HG03575 (cell line): ENCODE measurements at regions not wholly inside any gene's neighbourhood (a gene's known extent, or its start where the extent isn't known, plus 50 kb on each side); places are given as distances from the start of the nearest gene placed in this dataset.

Source experiments
- ATAC-seq: cut with Tn5 transposase; IDR thresholded peaks from one replicate; pipeline ENCODE4 v1.9.1; 2021; ENCODE audit not compliant: unreplicated experiment, insufficient number of reproducible peaks, low FRiP score; ENCODE audit errors: extremely low read depth

DNA sequence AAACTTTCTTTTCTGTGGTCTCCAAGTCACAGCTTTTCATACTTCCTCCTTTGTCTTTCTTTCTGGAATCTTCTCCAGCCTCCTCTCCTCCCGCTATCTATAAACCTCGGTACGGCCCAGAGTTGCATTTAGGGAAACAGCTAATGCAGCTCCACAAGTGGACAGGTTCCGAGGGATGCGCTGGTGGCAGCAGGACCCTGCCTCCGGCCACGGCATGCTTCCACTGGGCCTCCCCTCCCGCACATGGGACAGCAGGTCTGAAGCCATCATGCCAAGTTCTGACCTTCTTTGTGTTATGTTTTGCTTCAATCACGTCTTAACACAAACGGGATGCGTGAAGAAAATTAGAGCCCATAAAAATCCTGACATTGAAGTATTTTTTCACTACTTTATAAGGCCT is 136.9 kb downstream of the IRX2 start:
- ATAC-seq, result no peak

DNA sequence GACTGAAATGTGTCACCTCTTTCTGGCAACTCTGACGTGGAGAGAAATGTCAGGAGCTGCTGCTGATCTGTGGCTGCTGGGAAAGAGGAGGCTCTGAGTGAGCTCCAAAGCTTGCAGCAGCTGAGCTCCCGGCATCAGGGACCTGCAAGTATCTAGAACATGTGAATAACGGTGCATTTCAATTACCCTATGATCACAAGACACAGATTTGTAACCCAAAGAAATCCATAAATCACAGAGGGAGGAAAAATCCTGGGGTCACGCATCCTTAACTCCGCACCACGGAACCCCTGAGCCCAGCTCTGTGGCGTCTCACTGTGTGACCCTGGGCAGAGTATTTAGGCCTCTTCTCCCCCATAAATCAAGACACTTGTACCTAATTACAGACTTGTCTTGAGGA is 139.8 kb downstream of the IRX2 start:
- ATAC-seq, result no peak

DNA sequence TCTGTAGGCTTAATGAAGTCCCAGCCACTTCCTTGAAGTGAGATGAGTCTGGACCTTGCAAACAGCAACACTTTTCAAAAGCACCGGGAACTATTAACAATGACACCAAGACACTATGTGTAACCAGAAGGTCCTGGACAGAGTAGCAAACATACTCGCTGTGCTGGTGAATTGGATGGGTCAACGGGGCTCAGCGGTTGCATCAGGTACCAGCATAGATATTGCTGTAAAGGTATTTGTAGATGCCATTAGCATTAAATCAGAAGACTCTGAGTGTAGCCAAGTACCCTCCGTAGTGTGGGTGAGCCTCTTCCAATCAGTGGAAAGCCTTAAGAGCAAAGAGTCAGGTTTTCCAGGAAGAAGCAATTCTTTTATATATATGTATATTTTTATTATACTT is 140.5 kb downstream of the IRX2 start:
- ATAC-seq, result no peak

DNA sequence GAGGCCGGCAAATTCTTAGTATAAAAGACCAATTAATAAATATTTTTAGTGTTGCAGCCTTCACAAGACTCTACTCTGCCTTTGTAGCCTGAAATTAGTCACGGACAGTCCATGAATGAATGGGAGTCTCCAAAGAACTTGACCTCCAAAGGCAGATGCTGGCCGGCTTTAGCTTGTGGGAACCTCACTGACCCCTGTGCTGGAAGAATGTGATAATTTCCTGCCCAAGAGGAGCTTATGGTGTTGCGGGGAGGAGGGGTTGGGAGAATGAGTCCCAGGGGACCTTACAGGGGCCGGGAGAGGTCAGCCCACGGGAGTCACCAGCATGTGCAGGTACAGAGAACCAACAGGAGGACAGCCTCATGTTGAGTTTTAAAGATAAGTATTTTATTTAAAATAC is 143.1 kb downstream of the IRX2 start:
- no peak for ATAC-seq

DNA sequence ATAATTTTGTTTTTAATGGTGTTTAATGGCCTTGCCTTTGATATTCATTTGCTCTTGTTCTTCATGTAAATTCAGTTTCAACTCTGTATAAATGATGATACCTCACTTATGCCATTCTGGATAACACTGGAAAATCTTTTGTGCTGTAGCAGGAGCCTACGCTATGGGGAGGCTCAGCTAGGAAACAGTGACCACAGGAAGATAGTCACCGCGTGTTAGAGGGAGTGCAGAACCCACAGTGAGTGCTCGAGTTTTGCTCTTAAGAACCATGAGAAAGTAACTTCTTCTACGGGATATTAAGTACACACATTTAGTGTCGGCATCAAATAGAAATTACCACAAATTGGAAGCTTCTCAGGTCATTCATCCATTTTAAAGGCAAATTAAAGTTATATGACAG is 143.9 kb downstream of the IRX2 start:
- ATAC-seq, result no peak

DNA sequence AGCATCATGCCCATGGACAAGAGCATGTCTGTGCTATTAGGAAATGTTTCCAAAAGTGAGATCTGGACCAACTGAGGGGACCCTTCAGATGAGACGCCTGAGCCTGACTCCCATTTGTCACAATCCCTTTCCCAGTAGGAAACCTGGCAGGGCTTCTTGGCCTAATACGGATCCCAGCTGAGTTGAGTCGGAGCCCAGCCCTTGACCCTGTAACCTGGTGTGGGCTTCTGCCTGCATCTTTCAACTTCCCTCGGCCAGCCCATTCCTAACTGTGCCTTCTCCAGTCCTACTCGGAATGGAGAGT is 148.3 kb downstream of the IRX2 start:
- no peak for ATAC-seq

DNA sequence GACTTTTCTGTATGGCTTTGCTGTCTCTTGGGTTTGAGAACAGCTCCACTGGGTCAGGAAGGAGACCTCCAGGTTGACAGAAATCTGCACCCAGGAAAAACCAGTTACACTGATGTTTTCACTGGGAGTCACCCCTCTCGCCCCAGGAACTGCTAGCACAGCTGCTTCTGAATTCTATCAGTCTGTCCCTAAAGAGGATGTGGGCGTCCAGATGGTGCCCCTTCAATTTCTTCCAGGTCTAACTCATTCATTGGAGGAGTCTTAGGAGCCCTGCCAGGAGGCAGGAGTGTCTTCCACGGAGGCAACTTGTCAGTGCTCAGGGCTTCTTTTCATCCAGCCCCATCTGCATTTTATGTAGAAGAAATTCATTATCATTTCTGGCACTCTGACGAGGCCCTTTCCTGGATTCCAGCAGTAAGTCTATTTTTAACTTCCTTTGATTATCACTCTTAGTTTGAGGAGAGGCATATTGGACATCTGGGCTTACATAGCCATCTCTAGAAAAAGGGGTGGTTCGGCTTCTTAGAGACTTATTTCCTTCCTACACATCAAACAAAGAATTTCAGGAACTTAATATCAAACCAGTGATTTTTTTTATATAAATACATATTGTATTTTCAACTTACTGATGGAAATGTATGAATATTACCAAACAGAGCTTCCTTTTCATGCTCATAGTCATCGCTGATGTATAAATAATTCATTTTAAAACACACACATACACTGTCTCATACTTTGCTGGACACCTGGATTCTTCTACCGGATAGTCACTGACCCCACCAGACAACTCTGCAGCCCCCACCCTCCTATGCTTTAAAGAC is 148.8 kb downstream of the IRX2 start:
- ATAC-seq, result no peak

DNA sequence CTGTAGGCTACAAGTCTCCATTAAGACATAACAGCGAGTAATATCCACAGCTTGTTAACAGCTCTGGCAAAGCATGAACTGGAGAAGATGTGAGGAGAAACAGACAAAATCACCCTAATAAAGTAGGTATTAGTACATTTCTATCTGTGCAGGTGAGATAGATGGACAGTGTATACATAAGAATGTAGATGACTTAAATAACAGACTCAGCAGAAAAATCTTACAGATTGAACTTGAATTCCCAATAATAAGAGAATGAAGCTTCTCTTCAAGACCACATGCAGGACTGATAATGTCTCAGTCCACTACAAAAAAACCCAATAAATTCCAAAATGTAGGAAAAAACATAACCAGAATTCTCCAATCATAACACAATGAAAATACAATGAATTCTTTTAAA is 153.0 kb downstream of the IRX2 start:
- ATAC-seq, result no peak

DNA sequence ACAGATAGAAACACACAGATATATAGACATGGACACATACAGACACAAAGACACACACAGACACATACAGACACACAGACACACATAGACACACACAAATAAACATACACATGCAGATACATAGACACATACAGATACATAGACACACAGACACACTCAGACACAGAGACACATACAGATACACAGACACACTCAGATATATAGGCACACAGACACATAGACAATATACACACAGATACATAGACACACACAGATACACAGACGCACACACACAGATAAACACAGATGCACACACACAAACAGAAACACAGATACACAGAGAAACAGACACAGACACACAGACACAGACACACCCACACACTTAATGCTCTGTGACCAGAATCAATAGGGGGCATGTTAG is 156.8 kb downstream of the IRX2 start:
- ATAC-seq, result no peak

DNA sequence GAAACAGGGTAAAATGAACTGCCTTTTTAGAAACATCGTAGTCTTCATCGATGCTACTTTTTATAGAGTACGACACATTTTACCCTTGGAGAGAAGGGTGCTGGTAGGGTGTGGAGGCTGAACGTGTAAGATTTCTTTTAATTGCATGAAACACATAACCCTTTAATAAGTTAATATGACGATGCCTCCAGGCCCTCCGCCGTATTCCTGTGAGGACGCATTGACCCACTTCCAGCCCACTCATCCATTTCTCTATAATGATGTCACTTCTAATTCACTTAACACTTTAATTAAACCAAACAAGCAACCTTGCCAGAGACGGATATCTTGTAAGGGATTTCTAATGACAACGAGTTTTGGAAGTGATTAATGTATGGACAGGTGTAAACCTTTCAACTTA is 158.7 kb downstream of the IRX2 start:
- ATAC-seq, result no peak

DNA sequence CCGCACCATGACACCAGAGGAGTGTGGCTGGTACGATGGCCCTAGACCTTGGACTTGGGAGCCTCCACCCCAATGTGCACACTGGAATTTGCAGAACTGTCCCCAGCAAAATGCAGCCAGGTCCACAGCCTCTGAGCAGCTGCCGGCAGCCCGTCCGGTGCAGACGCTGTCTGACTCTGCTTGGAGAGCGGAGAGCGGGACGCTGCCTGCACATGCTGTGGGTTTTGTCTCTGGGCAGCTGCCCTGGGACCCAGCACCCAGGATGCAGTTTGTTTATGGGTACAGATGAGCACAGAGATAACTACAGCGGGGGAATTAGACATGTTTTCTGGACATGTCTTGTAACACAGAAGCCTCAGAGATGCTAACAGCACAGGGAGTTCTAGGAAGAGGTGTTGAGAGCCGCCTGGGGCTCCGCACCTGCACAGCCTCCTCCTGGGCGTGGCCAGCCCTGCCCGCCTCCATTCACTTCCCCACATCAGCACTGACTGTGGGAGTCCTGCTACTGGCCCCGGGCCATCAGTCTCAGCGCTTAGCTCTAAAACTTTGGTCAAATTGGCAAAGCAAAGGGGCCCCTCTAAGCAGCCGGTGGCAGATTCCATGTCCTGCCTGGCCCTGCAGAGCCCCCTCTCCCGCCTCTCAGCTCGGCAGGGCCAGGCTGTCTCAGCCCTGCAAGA is 159.6 kb downstream of the IRX2 start:
- ATAC-seq, result no peak

DNA sequence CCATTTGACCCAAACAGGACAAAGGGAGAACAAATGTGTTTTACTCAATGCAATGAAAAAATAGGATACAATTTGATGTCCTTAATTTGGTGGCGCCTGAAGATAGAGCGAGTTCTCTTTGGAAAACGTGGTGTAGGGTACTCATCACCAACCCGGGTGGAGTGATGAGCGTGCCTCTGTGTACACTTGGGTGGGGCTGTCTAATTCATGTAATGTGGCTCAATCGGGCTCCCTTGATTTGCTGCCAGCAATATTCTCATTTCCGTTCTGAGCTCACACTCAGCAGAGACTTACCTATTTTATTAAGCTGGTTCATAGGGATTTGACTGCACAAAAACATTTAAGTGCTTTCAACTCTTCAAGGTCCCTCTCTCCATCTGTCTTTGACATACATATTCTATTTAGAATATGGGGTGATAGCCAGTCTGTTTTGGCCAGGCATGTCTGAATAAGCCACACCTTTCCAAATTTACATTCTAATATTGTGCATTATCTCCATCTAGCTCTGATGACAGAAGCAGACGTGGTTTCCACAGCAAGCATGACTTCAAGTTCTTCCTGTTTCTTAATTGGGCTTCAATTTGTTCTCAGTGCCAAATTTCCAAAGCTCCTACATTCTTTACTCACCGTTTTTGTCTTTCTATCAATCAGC is 162.5 kb downstream of the IRX2 start:
- ATAC-seq, result no peak

DNA sequence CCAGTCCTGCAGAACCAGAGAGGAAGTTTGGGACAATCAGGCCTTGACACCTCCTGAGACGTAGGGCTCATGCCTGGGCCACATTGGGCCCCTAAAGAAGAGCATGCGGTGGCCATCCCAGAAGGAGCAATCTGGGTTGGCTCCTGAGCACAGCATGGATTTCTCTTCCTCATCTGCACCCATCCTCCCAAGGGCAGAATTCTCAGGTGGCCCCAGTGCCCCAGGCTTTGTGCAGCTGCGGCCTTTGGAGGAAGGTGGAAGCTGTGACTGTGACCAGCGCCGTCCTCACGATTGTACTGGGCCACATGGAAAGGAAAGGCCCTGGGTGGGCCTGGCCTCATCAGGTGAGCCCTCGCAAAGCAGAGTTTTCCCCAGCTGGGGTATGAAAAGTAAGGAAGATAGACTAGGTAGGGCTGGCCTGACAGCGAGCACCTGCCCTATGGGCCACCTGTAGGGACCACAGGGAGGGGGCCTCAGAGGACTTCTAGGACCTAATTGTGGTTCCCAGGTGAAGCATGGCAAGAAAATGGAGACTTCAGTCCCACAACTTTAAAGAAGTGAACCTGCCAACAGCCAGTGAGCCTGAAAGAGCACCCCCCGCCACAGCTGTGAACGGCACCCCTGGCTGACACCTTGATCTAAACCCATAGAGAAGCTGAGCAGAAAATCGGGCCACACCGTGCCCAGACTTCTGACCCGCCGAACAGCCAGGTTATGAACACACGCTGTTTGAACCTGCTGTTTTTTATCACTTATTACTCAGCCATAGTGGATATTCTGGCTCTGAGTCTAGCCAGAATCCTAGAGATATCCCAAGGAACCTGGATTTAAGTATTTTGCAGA is 164.1 kb downstream of the IRX2 start:
- no peak for ATAC-seq

DNA sequence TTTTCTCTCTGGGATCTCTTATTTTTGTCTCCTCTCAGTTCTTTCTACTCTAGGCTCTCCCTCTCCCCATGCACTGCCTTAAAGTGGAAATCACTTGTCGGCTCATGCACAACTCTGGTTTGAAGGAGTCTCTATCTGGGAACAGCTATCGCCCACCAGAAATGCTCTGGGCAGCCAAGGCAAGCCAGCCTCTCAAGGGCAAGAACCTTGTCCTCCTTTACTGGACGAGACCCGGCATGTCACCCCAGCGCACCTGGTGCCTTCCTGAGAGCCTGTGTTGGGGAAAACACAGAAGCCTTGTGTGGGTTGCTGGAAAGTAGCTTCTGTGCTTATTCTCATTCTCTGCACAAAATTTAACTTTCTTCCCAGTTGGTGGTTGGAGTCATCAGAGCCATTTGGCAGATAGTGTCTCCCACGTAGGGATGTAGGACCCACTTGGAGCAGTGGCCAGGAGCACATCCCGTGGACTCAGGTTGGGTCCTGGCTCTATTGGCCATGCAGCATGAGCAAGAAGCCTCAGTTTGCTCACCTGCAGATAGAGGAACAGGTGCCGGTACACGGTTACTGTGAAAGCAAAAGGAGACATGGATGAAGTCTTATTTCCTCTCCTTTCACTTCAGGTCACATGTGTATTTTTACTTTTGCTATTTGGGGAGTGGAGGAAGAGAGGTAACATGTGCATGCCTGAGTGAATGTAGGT is 165.3 kb downstream of the IRX2 start:
- ATAC-seq, result no peak

DNA sequence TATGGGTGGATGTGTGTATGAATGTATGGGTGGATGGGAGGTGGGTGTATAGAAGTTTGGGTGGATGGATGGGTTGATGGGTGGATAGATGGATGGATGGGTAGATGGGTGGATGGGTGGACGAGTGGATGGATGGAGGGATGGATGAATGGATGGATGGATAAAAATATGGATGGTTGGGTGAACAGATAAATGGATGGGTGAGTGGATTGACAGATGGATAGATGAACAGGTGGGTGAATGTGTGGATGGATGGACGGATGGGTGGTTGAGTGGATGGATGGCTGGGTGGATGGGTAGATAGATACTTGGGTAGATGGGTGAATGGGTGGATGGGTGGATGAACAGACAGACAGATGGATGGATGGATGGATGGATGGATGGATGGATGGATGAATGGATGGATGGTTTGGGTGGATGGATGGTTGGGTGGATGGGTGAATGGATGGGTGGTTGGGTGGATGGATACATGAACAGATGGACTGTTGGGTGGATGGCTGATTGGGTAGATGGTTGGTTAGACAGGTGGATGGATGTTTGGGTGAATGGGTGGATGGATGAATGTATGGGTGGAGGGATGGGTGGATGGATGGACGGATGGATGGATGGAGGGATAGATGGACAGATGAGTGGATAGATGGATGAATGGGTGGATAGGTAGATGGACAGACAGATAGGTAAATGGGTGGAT is 166.8 kb downstream of the IRX2 start:
- no peak for ATAC-seq

DNA sequence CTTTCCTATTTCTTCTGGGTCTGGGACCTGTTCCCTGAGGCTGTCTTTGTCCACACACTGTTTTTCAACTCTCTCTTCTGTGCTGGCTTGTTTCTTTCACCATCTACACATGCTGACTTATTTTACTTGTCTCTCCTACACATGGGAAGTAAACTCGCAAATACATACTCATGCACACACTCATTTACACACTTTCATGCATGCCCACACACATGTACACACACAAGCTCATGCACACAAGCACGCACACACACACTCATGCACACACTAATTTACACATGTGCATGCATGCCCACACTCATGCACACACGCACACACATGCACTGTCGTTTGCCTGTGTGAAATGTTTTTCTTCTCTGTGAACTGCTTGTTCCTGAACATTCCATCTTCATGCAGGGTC is 169.0 kb downstream of the IRX2 start:
- ATAC-seq, result no peak

DNA sequence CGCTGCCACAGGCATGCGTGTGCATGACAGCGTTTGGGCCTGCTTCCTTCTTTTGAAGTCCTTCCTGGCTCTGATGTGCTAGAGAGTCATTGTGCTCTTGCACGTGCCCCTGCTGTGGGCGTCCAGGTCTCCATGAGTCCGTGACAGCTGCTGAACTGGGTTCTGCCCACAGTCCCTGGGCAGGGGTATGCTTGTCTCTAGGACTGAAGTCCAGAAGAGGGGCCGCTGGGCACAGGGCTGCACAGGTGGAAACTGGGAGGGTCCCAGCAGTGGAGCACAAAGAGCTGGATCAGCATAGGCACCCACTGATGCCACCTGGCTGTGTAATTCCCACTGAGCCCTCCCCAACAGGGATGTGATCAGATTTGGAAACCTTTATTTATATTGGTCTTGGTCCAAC is 169.4 kb downstream of the IRX2 start:
- ATAC-seq, result no peak

DNA sequence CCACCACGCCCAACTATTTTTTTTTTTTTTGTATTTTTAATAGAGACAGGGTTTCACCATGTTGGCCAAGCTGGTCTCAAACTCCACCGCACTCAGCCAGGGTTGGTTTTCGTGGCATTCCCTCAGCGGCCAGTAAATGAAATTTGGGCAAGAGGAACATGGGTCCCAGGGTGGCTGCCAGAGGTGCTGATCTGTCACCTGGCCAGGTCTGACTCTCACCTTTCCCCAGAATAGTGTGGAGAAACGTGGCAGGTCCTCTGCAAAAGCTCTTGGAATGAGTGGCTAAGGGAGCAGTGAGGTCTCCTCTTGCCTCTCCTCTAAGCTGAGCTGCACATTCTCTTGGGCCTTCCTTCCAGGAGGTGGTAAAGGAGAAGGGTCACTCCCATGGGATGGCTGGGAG is 170.1 kb downstream of the IRX2 start:
- ATAC-seq, result no peak

DNA sequence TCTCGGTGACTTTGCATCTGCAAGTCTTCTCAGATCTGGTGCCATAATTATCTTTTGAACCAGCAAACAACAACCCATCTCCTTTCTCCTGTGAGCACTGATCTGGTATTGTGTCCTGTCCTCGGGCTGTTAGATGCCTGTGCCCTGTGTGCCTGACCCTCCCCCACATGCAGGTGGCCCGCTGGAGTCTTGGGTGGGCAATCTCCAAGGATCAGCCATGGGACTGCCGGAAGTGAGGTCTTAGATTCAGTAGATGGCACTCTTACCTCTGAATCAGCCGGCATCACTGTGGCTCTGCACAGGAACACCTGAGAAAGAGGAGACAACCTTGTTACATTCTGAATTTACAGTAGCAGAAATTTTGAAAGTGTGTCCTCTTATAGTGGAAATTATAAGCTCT is 172.4 kb downstream of the IRX2 start:
- no peak for ATAC-seq
